IPS-18c (cell line): ENCODE measurements at regions not wholly inside any gene's neighbourhood (a gene's known extent, or its start where the extent isn't known, plus 50 kb on each side); places are given as distances from the start of the nearest gene placed in this dataset.

Experiments
- H3K4me3 ChIP-seq: 2 replicates; pipeline ENCODE4 v1.7.0; 2013; ENCODE audit warnings: low read depth, mild to moderate bottlenecking, low read length, moderate library complexity; ENCODE audit not compliant: insufficient read depth
- H3K9me3 ChIP-seq: one replicate; pipeline ENCODE4 v1.6.1; 2013; ENCODE audit warnings: mild to moderate bottlenecking, low read length, moderate library complexity; ENCODE audit not compliant: control insufficient read depth, insufficient read depth

DNA sequence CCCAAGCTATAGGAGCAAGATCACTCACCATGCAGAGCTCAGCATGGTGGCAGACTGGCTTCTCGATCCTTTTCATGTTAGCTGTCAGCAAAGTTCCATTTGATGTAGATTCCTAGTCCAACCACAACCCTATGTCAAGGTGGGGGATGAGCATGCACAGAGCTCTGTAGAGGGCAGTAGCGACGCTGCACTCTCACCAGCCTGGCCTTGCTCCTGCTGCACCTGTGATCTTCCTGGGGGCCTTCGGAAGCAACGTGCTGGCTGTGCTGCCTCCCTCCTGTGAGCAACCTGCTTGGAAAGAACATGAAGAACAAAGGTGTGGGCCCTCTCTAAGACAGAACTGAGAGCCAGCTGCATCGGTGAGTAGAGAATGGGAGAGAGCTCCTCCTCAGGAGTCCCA, 479.4 kb upstream of the MYT1L start:
- H3K9me3 ChIP-seq = peaks cover 2% of the 10 kb centered on the region
- no peak overlapping the region for H3K4me3 ChIP-seq

DNA sequence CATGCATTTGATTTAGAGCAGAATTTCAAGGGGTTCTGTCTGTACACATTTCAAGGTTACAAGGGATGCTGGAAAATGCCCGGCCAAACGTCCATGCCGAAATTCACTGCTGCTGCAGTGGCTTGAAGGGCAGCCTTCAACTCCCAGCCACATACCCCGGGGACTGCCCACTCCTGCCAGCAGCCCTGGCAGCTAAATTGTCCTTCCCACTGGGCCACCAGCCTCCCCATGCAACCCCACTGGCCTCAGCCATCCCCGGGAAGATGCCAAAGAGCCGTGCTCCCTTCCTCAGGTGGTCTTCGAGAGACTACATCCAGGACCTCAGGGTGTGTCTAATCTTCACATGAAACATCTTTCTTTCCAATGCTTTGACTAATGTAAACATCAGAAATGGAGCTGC, 478.7 kb upstream of the MYT1L start:
- no peak overlapping the region for H3K4me3 ChIP-seq

DNA sequence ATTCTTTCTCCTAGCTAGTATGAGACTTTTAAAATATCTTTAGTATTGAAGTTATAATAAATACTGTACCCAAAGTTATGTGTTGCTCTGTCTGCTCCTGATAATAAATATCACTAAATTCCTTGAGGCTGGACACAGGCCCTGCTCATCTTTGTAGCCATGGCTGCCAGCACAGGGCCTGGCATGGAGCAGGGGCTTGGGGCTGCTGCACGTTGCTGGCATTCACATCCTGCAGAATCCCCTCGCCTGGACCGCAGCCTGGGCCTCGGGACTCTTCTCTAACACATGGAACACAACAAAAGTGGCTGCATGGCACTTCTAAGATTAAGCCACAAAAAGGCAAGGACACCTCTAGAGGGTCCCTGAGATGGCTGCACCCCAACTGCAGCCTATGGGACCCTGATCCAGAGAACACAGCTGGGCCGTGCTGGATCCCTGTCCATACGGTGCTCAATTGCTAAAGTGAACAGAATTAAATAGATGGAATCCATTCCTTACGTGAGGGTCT, 477.5 kb upstream of the MYT1L start:
- no peak overlapping the region for H3K4me3 ChIP-seq
- peaks cover 2% of the 10 kb centered on the region for H3K9me3 ChIP-seq

More for the DNA sequence above, 478.7 kb upstream of the MYT1L start:
- H3K9me3 ChIP-seq = peaks cover 4% of the 10 kb centered on the region

DNA sequence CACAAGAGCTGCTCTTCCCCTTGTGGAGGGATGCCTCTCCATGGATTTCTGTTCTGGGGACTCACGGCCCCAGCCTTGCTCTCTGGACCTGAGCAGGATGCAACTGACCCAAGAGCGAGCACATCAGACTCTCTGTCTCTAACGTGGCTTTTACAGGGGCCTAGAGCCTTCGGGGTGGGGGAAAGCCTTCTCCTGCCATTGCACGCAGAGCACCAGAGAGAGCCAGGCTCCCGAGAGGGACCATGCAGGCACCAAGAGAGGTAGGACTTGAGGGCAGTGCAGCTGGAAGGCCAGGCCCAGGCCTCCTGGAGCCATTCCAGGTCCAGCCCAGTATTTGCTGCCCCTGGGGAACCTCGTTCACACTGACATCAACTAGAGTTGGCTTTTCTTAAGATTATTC, 475.6 kb upstream of the MYT1L start:
- Histone ChIP-seq H3K4me3 (no peak overlapping the region), H3K9me3 (peaks cover 2% of the 10 kb centered on the region)

DNA sequence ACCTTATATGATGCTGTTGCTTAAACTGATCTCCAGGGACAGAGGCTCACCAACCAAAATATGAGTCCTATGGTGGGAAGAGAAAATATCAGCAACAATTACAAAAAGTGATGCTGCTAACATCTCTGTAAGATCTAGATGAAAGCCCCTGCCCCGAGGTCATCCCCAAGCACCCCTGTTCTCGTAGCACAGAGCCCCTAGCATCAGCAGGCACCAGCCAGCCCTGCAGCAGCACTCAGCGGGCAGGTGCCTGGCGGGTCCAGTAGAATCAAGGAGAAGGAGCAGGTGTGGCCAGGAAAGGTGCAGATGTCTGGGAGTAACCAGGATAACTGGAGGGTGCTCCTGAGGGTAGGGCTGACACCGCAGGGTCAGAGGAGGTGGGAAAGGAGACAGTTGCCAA, 474.2 kb upstream of the MYT1L start:
- no peak overlapping the region for H3K4me3 ChIP-seq
- H3K9me3 ChIP-seq = peaks cover 2% of the 10 kb centered on the region

GRCh38 chr2:2804528-2804927, 473.5 kb upstream of the MYT1L start:
- peaks cover 2% of the 10 kb centered on the region for H3K9me3 ChIP-seq
- H3K4me3 ChIP-seq = no peak overlapping the region

GRCh38 chr2:2801458-2801857, 470.4 kb upstream of the MYT1L start:
- Histone ChIP-seq H3K9me3 (peaks cover 2% of the 10 kb centered on the region), H3K4me3 (no peak overlapping the region)

- Histone ChIP-seq H3K9me3 (peaks cover 5% of the 10 kb centered on the region), H3K4me3 (no peak overlapping the region)
Measured at GRCh38 chr2:2800697-2801096, 469.6 kb upstream of the MYT1L start.

DNA sequence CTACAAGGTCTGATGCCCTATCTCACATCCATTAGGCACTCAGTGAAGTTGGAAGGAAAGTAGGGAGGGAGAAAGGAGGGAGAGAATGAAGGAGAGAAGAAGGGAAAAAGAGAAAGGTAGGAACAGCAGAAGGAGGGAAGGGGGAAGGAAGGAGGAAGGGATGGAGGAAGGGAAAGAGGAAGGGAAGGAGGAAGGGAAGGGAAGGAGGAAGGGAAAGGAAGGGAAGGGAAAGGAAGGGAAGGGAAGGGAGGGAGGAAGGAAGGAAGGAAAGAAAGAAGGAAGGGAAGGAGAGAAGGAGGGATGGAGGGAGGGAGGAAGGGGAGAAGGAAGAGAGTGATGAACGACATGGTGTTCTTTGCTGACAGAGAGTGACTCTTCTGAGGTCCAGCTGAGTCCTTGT, 468.9 kb upstream of the MYT1L start:
- Histone ChIP-seq H3K9me3 (peaks cover 3% of the 10 kb centered on the region), H3K4me3 (no peak overlapping the region)

DNA sequence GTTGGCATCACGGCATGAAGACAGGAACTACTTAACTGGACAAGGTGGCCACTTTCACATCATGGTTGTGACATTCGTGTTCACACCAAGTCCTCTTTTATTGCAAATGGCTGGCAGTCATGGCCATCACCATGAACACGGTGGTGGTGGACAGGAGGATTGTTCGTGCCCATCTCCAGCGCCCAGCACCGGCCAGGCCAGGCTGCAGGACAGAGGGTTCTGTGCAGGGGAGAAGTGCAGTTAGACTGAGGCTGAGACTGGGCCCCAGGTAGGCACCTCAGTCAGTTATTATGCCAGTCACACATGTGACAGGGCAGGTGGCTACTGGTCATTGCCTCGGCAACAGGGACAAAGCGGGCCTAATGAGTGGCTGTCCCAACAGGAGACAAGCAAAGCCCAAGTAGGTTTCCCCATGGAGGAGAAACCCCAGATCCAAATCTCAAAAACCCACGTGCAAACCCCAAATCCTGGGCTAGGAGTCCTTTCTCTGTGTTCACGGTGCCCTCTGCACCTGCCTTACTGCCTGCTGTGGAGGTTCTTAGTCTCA, 468.1 kb upstream of the MYT1L start:
- Histone ChIP-seq H3K4me3 (no peak overlapping the region), H3K9me3 (peaks cover 3% of the 10 kb centered on the region)

DNA sequence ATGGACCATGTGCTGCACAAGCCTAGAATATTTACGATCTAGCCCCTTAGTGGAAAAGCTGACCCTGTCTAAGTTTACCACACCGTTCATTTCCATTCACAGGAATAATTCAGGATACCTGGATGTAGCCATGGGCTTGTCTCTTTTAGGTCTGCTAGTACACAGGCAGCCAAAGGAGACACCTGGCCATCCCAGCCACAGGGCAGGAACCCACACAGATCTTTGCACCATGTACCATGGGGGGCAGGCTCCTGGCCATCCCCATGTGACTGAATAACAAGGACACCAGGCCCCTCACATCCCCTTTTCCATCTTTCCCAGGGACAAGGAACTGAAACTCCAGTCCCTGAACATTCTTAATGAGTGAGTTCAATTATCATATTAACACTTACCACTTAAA, 467.3 kb upstream of the MYT1L start:
- H3K9me3 ChIP-seq = peaks cover 3% of the 10 kb centered on the region
- no peak overlapping the region for H3K4me3 ChIP-seq

DNA sequence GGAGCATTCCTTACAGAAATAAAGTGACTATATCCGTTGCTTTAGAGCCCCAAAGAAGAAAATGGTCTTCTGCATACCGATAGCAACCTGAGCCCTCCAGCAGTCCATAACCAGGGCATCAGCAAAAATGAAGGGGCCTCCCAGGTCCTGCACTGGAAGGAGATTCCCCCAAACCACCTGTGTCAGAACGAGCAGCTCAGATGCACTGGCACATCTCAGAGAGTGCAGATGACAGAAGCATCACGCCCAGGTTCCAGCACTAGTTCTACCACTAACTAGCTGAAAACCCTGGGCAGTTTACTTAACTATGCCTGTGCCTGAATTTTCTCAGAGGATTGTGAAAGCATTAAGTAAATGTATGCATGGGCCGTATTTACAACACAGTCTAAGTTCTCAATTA, 466.7 kb upstream of the MYT1L start:
- Histone ChIP-seq H3K4me3 (no peak overlapping the region), H3K9me3 (peaks cover 3% of the 10 kb centered on the region)

- peaks cover 3% of the 10 kb centered on the region for H3K9me3 ChIP-seq
- H3K4me3 ChIP-seq = no peak overlapping the region
Measured at GRCh38 chr2:2796207-2796606, 465.1 kb upstream of the MYT1L start.

DNA sequence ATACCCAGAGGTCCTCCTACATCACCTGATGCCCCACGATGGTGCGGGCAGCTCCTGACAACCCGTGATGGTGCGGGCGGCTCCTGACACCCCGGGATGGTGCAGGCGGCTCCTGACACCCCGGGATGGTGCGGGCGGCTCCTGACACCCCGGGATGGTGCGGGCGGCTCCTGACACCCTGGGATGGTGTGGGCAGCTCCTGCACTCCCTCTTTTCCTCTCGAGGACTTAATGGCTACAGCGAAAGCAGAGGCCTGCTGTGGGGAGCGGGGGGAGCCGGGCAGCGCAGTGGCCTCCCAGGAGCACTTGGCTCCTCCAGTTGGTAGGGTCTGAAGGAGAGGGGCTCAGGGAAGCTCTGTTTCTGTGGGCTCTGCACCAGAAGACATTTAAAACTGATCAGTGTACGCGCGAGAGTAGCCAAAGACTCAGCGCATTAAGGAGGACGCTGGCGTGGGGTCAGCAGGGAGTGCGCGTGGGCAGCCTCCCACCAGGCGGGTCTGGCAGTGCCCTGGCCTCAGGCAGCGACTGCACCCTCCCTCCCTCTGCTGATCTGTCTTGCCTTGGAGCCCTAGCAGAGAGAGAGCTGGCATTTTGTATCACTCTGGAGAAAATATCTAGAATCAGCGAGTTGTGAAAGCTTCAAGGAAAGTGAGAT, 464.5 kb upstream of the MYT1L start:
- Histone ChIP-seq H3K9me3 (peaks cover 3% of the 10 kb centered on the region), H3K4me3 (no peak overlapping the region)

DNA sequence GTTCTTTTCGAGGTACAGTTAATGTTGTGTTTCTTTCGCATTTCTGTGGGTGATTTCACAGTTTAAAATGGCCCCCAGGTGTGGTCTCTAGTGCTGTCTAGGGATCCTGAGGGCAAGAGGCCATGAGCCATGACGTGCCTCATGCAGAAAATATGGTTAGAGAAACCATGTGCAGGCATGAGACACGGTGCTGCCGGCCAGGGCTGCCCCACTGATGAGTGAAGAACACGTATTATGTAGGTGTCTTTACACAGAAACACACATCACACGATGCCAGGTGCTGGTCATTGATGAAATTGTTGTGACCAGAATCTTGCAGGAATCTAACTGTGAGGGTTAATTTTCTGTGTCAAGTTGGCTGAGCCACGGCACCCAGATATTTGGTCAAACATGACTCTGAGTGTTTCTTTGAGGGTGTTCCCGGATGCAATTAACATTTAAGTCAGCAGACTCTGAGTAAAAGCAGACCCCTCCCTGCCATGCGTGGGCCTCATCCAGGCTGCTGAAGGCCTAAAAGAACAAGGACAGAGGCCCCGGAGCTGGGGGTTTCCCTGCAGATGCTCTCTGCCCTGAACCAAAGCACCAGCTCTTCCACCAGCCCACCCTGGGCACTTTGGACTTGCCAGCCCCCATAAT, 463.0 kb upstream of the MYT1L start:
- peaks cover 3% of the 10 kb centered on the region for H3K9me3 ChIP-seq

GRCh38 chr2:2793514-2793913, 462.4 kb upstream of the MYT1L start:
- Histone ChIP-seq H3K4me3 (no peak overlapping the region), H3K9me3 (peaks cover 3% of the 10 kb centered on the region)

More for the DNA sequence above, 463.0 kb upstream of the MYT1L start:
- H3K4me3 ChIP-seq = no peak overlapping the region

DNA sequence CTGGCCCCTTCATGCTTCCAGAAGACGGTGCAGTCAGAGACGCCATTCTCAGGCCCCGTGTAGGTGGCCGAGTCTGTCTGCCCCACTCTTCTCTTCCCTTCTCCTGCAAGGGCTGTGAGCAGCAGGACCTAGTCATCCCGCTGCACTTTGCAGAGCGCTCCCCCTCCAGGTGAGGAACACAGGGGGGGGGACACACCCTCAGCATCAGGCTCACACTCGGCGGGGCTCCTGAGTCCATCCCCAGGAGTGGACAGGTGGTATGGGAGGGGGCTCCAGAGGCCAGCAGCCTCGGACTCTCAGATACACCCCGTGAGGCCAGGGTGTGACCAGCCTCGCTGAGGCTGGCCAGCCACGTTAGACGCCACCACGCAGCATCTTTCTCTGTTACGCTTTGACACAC, 460.5 kb upstream of the MYT1L start:
- H3K9me3 ChIP-seq = peaks cover 3% of the 10 kb centered on the region

DNA sequence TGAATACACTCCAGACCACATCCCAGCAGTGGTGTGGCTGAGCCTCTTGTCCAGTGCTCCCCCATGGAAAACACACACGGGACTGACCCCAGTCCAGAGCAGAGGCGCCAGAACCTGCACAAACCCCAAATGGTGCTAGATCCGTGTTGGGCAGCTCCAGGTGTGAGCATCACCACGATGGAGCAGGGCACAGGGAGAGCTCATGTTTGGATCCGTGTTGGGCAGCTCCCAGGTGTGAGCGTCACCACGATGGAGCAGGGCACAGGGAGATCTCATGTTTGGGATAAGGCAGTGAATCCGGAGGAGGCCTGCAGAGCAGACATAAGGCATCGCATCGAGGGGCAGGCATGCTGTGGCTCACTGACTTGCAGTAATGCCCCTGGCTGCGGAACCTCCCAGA, 460.0 kb upstream of the MYT1L start:
- no peak overlapping the region for H3K4me3 ChIP-seq
- peaks cover 2% of the 10 kb centered on the region for H3K9me3 ChIP-seq

More for the DNA sequence above, 460.5 kb upstream of the MYT1L start:
- H3K4me3 ChIP-seq = no peak overlapping the region
